A549 (cell line): ENCODE measurements at regions not wholly inside any gene's neighbourhood (a gene's known extent, or its start where the extent isn't known, plus 50 kb on each side); places are given as distances from the start of the nearest gene placed in this dataset.

Experiments
- CTCF ChIP-seq: fragments of >200 bp; sonication (Bioruptor Twin); formaldehyde crosslinking; IDR thresholded peaks from 3 replicates; pipeline ENCODE4 v1.5.1; 2016
- EHMT2 ChIP-seq: fragments of 200-600 bp; sonication (generic); IDR thresholded peaks from 2 replicates; pipeline ENCODE4 v1.6.1; 2016; ENCODE audit warnings: antibody characterized with exemption, low read depth, mild to moderate bottlenecking, moderate library complexity
- POLR2A ChIP-seq: IDR thresholded peaks from 2 replicates; pipeline ENCODE4 v1.6.1; 2012; ENCODE audit warnings: mild to moderate bottlenecking, low read length
- RAD21 ChIP-seq, 2 experiments: fragments of >200 bp in 1 of 2; sonication (Bioruptor Twin) in 1 of 2; formaldehyde crosslinking in 1 of 2; IDR thresholded peaks in 1 of 2; conservative IDR thresholded peaks in 1 of 2; 2 replicates in 1 of 2; 3 replicates in 1 of 2; pipeline ENCODE4 v1.6.1; 2012 to 2018; ENCODE audit warnings: inconsistent platforms in 1 of 2
- TF ChIP-seq, protein P1 (sequence below): fragments of 150-350 bp; IDR thresholded peaks from 2 replicates; pipeline ENCODE4 v1.6.1; 2014; ENCODE audit warnings: low read depth, mild to moderate bottlenecking, low read length

DNA sequence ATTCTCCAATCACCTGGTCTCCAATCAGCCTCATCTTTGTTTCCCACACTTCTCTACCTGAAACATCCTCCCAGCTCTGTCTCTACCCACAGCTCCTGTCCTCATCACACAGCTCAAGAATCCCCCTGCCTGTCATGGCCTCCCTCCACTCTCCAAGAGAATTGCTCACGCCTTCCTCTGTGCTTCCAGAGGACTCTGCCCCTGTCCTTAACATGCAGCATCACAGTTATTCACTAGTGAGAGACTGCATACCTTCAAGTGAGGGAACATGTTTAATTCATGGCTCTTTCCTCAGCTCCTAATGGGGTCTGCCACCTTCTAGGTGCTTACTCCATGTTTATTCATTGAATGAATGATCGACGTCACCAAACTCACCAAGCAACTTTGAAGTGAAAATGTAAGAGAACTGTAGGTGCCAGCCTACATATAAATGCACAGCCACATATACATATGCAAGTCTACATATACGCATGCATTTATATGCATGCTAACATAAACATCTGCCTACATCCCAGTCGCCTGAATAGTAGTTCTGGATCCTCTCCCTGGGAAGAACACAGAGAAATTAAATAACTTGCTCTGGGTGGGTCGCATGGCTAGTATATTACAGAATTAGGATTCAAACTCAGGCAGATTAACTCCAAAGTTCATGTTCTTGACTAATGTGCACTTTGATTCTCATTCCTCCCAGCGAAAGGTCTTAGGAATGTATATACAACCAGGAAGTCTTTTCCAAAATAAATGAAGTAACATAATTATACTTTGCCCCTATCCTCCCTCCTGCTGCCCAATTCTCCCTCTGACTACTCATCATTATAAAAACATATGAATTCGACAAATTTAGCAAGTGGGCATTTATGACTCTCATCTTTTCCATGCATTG is 295.6 kb downstream of the MAFB start:
- TF ChIP-seq CTCF, result no peak
- TF ChIP-seq EHMT2, result no peak
- TF ChIP-seq RAD21 (conservative IDR thresholded peaks at IDR 0.05 in 1 of 2, IDR thresholded peaks at IDR 0.05 in 1 of 2), result no peak
- TF ChIP-seq, protein P1, sequence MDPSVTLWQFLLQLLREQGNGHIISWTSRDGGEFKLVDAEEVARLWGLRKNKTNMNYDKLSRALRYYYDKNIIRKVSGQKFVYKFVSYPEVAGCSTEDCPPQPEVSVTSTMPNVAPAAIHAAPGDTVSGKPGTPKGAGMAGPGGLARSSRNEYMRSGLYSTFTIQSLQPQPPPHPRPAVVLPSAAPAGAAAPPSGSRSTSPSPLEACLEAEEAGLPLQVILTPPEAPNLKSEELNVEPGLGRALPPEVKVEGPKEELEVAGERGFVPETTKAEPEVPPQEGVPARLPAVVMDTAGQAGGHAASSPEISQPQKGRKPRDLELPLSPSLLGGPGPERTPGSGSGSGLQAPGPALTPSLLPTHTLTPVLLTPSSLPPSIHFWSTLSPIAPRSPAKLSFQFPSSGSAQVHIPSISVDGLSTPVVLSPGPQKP, result no peak
- no peak for TF ChIP-seq POLR2A
